DOHH2 (cell line): ENCODE measurements at regions not wholly inside any gene's neighbourhood (a gene's known extent, or its start where the extent isn't known, plus 50 kb on each side); places are given as distances from the start of the nearest gene placed in this dataset.

ENCODE experiments used
- H3F3A ChIP-seq: fragments of 200-600 bp; sonication (generic), shearing (Covaris generic); 2 replicates; pipeline ENCODE4 v1.6.0; 2016; ENCODE audit warnings: antibody characterized with exemption, mild to moderate bottlenecking; ENCODE audit not compliant: control insufficient read depth, insufficient read depth
- H3K27ac ChIP-seq: fragments of 200-600 bp; sonication (generic); 2 replicates; pipeline ENCODE4 v1.5.1; 2014; ENCODE audit warnings: low read depth, mild to moderate bottlenecking, low read length, moderate library complexity
- H3K27me3 ChIP-seq: fragments of 200-600 bp; sonication (generic); 2 replicates; pipeline ENCODE4 v1.6.1; 2014; ENCODE audit warnings: mild to moderate bottlenecking, low read length, mixed read lengths; ENCODE audit not compliant: control insufficient read depth
- H3K36me3 ChIP-seq: fragments of 200-600 bp; sonication (generic); 2 replicates; pipeline ENCODE4 v1.6.1; 2014; ENCODE audit warnings: mild to moderate bottlenecking, low read length, moderate library complexity, mixed read lengths; ENCODE audit not compliant: control insufficient read depth
- H3K4me1 ChIP-seq: fragments of 200-600 bp; sonication (generic); 2 replicates; pipeline ENCODE4 v1.6.1; 2014; ENCODE audit warnings: mild to moderate bottlenecking, low read length, mixed read lengths; ENCODE audit not compliant: control insufficient read depth
- H3K4me2 ChIP-seq: fragments of 200-600 bp; sonication (generic); 2 replicates; pipeline ENCODE4 v1.6.0; 2014; ENCODE audit warnings: mild to moderate bottlenecking, low read length, moderate library complexity
- H3K4me3 ChIP-seq: fragments of 200-600 bp; sonication (generic); 2 replicates; pipeline ENCODE4 v1.5.1; 2014; ENCODE audit warnings: mild to moderate bottlenecking, low read length, mixed read lengths
- H3K79me2 ChIP-seq: fragments of 200-600 bp; sonication (generic); 2 replicates; pipeline ENCODE4 v1.6.1; 2014; ENCODE audit warnings: mild to moderate bottlenecking, low read length, mixed read lengths; ENCODE audit not compliant: control insufficient read depth
- H3K9me2 ChIP-seq: fragments of 200-600 bp; sonication (generic); replicated peaks from 2 replicates; pipeline ENCODE4 v1.6.1; 2014; ENCODE audit warnings: mild to moderate bottlenecking, low read length, mixed read lengths; ENCODE audit not compliant: control insufficient read depth
- H3K9me3 ChIP-seq: fragments of 200-600 bp; sonication (generic); 2 replicates; pipeline ENCODE4 v1.6.1; 2014; ENCODE audit warnings: antibody characterized with exemption, low read length, mixed read lengths; ENCODE audit not compliant: control insufficient read depth, insufficient read depth
- H4K20me1 ChIP-seq: fragments of 200-600 bp; sonication (generic); 2 replicates; pipeline ENCODE4 v1.6.0; 2014; ENCODE audit warnings: low read depth, mild to moderate bottlenecking, antibody characterized with exemption, low read length, moderate library complexity; ENCODE audit not compliant: control insufficient read depth, insufficient read depth
- EZH2phosphoT487 ChIP-seq: fragments of 200-600 bp; sonication (generic); IDR thresholded peaks from 2 replicates; pipeline ENCODE4 v1.6.1; 2017; ENCODE audit warnings: borderline replicate concordance, mild to moderate bottlenecking, antibody characterized with exemption, low read length, moderate library complexity, mixed read lengths
- TF ChIP-seq, protein P1 (sequence below): fragments of 200-600 bp; sonication (generic); IDR thresholded peaks from one replicate; pipeline ENCODE4 v1.5.1; 2014; ENCODE audit warnings: antibody characterized with exemption, mild to moderate bottlenecking, low read depth, low read length; ENCODE audit not compliant: poor library complexity, severe bottlenecking

DNA sequence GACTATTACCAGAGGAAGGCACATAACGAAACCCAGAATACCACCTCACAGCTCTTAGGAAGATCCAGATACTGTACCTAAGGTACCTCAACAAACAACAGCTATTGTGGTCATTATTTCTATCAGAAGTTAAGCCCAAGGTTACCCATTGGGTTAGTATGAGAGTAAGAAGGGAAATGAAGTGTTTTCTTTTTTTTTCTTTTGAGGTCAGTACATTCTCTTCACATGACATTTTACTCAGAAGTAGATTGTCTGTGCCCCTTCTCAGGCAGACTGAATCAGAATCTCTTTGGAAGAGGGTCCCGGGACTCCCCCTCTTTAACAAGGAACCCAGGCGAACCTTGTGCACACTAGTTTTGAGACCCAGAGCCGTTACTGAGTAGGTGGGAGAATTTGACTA, 233.7 kb upstream of the CXCR4 start:
- H3K9me3 ChIP-seq: peaks cover 7% of the 10 kb centered on the region; the same call in 1 of the 2 replicates
- H3K27ac ChIP-seq: no peak overlapping the region
- no peaks in the 10 kb centered on the region for H3F3A ChIP-seq
- no peaks in the 10 kb centered on the region for H3K9me2 ChIP-seq
- H3K4me3 ChIP-seq: no peak overlapping the region
- H3K36me3 ChIP-seq: no peaks in the 10 kb centered on the region
- H3K4me2 ChIP-seq: no peak overlapping the region
- H3K79me2 ChIP-seq: no peaks in the 10 kb centered on the region
- no peaks in the 10 kb centered on the region for H3K27me3 ChIP-seq
- no peaks in the 10 kb centered on the region for H3K4me1 ChIP-seq
- H4K20me1 ChIP-seq: no peaks in the 10 kb centered on the region
- TF ChIP-seq EZH2phosphoT487: no peak
- TF ChIP-seq, protein P1, sequence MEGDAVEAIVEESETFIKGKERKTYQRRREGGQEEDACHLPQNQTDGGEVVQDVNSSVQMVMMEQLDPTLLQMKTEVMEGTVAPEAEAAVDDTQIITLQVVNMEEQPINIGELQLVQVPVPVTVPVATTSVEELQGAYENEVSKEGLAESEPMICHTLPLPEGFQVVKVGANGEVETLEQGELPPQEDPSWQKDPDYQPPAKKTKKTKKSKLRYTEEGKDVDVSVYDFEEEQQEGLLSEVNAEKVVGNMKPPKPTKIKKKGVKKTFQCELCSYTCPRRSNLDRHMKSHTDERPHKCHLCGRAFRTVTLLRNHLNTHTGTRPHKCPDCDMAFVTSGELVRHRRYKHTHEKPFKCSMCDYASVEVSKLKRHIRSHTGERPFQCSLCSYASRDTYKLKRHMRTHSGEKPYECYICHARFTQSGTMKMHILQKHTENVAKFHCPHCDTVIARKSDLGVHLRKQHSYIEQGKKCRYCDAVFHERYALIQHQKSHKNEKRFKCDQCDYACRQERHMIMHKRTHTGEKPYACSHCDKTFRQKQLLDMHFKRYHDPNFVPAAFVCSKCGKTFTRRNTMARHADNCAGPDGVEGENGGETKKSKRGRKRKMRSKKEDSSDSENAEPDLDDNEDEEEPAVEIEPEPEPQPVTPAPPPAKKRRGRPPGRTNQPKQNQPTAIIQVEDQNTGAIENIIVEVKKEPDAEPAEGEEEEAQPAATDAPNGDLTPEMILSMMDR: no peak

DNA sequence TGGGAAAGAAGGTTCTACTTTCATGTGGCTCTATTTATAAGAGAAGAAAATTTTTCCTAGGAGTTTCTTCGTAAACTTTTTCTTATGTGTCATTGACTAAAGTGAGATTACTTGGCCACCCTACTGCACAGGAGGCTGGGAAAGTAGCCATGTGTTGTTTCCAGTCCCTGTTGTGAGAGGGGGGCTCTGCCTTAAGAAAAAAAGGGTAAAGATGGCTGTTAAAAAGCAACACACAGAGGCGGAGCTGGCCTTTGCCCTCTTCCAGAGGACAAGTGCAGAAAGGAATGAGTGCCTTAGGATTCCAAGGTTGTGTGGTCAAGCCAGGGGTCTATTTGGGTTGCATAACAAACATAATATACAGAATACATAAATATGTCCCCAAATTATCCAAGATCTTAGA, 230.0 kb upstream of the CXCR4 start:
- H4K20me1 ChIP-seq: no peaks in the 10 kb centered on the region
- H3K4me3 ChIP-seq: no peak overlapping the region
- H3K9me2 ChIP-seq: no peaks in the 10 kb centered on the region
- H3K9me3 ChIP-seq: peaks cover 7% of the 10 kb centered on the region; the same call in 1 of the 2 replicates
- no peak overlapping the region for H3K4me2 ChIP-seq
- H3K27me3 ChIP-seq: no peaks in the 10 kb centered on the region
- no peaks in the 10 kb centered on the region for H3K4me1 ChIP-seq
- TF ChIP-seq, protein P1: no peak
- no peaks in the 10 kb centered on the region for H3K79me2 ChIP-seq
- no peaks in the 10 kb centered on the region for H3K36me3 ChIP-seq
- H3F3A ChIP-seq: no peaks in the 10 kb centered on the region
- H3K27ac ChIP-seq: no peak overlapping the region

DNA sequence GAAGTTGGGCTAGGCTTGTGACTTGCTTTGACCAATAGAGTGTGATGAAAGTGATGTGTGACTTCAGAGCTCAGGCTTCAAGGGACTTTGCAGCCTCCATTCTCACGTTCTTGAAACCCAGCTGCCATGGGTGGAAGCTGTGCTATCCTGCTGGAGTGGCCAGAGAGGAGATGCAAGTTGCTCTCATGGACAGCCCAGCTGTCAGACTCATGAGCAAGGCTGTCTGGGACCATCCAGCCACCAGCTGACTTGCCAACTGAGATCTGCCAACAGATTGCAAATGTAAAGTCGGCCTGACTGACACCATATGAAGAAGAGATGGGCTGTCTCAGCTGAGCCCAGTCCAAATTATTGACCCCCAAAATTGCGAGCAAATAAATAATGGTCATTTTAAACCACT, 226.4 kb upstream of the CXCR4 start:
- Histone ChIP-seq H3K27me3 (no peaks in the 10 kb centered on the region), H4K20me1 (no peaks in the 10 kb centered on the region), H3K79me2 (no peaks in the 10 kb centered on the region), H3K4me3 (no peak overlapping the region), H3K9me3 (no peaks in the 10 kb centered on the region), H3F3A (no peaks in the 10 kb centered on the region), H3K27ac (no peak overlapping the region), H3K9me2 (no peaks in the 10 kb centered on the region), H3K4me1 (no peaks in the 10 kb centered on the region), H3K4me2 (no peak overlapping the region), H3K36me3 (no peaks in the 10 kb centered on the region)
- TF ChIP-seq, protein P1: no peak
- no peak for TF ChIP-seq EZH2phosphoT487

DNA sequence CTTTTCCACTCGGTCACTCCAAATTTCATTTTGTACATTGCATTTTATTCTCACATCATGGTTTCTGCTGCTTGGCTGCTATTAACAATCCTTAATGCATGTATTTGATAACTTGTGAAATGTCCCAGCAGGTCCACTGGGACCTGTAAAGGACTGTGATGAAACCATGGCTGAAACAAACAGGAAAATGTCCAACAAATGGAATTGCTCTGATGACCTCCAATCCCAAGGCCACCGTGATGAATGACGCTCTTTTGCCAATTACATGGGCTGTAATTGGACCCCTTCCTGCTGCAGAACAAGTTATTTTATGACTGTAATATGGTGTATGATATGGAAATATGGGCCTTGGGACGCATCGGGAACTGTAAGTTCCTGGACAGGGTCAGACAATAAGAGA, 224.2 kb upstream of the CXCR4 start:
- no peaks in the 10 kb centered on the region for H3K4me1 ChIP-seq
- H3K9me3 ChIP-seq: no peaks in the 10 kb centered on the region
- H3K9me2 ChIP-seq: no peaks in the 10 kb centered on the region
- H4K20me1 ChIP-seq: no peaks in the 10 kb centered on the region
- no peaks in the 10 kb centered on the region for H3K27me3 ChIP-seq
- no peaks in the 10 kb centered on the region for H3K79me2 ChIP-seq
- H3K36me3 ChIP-seq: no peaks in the 10 kb centered on the region
- H3K27ac ChIP-seq: no peak overlapping the region
- TF ChIP-seq, protein P1: no peak
- no peak for TF ChIP-seq EZH2phosphoT487
- no peaks in the 10 kb centered on the region for H3F3A ChIP-seq
- no peak overlapping the region for H3K4me3 ChIP-seq
- no peak overlapping the region for H3K4me2 ChIP-seq
